ENCODE measurements at regions not wholly inside any gene's neighbourhood (a gene's known extent, or its start where the extent isn't known, plus 50 kb on each side); places are given as distances from the start of the nearest gene placed in this dataset.

DNA sequence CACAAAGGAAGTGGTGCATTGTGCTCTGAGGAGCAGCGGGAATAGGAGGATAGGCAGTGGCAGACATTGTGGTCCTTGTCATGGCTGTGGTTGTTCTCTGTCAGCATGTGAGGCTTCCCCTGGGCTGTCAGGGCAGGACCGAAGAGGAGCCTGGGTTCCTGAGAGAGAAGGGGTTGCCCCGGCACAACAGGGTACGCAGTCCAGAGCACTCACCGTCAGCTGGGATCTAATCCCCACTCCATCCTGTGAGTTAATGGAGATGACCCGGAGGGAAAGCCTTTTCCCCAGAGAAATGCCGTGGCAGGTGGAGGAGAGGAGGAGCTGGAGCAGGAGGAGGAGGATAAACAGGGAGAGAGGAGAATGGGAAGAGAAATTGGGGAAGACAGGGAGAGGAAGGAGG, 396.7 kb upstream of the HS6ST1 start:
- no peak for DNase-seq

DNA sequence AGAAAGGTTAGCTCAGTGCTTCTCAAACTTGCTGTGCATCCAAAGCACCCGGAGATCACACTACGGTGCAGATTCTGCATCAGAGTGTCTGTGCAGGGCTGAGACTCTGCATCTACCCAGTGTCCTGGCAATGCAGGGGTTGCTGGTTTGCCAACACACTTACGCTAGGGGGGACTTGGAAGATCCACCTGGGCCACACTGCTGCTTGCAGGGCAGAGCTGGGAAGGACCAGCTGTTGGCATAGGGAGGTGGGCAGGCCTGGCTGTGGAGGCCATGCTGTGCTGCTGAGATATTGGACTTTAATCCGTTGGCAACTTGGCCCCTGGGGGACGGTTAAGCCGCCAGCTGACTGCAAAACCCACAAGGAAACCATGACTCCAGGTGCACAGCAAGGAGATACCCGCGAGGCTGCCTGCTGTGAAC, 397.6 kb upstream of the HS6ST1 start:
- no peak for DNase-seq

DNA sequence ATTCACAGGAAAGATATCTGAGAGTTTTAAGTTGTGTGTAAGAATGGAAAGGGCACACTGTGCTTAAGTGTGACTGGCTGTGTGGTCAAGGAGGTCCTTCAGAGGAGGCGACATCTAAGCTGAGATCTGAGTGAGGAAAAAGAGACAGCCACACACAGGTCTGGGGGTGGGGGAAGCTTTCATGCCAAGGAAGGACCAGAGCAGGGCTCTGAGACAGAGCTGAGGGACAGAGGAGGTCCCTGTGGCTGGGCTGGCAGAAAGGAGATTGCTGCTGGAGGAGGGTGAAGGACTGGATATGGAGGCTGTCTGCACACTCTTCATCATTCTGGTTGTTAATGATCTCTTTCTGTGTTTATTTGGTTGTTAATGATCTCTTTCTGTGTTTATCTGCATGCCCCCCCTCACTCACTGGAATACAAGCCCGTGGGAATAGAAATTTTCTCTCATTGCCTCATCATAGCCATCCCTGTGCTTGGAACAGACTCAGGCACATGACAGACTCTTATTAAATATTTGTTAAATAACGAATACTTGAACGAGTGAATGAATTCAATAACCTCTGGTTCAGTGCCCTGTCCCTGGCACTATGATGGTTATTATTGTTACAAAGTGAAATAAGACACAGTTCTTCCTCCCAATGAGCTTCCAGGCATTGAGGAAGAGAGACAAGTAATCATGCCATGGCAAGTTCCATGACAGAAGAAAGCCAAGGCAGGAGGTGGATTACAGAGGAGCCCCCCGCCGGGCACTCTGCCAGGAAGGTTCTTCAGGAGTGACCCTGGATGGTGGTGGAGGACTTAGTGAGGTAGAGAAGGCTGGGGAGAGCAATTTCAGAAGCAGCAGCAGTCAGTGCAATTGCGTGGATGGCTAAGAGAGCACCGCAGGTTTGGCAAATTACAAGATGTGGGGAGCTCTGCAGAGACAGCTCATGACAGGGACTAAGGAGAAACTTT, 399.4 kb upstream of the HS6ST1 start:
- no peak for DNase-seq

DNA sequence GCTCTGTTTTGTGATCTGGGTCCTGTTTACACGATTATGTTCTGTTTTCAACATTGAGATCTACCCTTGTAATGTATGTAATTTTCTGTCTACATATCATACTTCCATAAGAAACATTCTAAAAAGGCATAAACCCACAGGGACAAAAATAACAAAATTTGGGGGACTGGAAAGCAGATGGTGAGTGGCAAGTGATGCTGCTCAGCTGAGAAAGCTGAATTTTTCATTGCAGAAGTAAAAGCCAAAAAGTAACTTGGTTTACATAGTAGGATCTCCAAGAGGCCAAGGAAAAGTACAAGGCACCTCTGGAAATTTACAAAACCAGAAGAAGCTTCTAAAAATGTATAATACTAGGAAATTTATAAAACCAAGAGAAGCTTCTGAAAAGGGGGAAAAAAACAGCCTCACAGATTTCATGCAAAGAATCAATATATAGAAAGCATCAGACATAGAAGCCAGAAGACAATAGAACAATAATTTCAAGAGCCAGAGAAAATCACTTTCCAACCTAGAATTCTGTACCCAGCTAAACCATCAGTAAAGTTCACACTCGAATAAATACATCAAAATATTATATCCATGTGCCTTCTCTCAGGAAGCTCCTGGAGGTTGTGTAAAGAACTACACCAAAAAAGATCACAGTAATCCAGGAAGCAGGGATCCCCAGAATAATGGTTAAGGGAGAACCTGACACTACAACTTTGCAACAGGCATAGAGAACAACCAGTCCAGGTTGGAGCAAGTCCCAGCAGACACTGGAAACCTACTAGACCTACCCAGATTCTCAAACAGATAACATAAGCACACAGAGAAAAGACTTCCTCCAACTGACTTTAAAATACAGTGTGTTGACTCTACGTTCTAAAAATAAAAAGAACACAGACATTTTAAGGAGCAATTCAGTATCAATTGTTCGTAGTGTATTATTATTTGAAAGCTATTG, 401.7 kb upstream of the HS6ST1 start:
- no peak for DNase-seq

DNA sequence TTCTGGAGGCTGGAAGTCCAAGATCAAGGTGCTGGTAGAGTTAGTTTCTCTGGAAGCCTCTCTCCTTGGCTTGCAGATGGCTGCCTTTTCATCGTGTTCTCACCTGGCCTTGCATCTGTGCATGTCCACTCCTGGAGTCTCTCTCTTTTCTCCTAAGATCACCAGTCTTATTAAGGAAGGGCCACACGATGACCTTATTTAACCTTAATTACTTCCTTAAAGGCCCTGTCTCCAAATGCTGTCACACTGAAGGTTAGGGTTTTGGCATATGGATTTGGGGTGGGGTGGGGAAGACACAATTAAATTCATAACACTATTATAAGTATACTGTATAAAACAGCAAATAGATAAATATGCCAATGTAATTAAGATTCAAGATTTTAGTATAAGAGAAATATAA, 402.4 kb upstream of the HS6ST1 start:
- no peak for DNase-seq

DNA sequence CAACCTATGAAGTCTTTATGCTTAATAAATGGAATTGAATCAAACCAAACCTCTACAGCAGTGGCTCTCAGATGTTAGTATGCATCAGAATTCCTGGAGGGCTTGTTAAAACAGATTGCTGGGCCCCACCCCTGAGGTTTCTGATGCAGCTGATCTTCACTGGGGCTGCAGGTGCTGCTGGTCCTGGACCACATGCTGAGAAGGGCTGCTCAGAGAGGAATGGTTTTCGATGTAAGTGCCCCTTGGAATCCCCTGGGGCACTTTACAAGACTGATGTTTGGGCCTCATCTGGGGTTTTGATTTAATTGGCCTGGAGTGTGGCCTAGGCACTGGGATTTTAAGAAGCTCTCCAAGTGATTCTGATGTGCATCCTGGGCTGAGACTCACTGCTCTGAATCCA, 403.8 kb upstream of the HS6ST1 start:
- DNase-seq = no peak

DNA sequence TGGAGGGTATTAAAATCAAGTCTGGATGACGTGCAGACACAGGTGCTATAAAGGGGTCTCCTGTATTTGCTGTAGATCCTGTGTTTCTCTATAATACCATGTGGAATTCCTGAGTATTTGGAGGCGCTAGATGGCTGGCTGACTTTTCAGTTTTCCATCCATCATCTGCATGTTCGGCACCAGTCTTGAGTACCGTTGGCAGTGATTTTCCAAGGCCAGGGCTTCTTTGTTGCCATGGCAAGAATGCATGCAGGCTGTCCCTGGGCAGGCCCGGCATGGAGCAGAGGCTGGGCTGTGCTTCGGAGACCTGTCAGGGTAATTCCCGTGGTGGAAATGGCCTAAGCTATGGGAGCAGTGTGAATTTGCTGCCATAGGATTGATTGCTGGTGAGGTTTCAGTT, 405.9 kb upstream of the HS6ST1 start:
- DNase-seq = no peak

DNA sequence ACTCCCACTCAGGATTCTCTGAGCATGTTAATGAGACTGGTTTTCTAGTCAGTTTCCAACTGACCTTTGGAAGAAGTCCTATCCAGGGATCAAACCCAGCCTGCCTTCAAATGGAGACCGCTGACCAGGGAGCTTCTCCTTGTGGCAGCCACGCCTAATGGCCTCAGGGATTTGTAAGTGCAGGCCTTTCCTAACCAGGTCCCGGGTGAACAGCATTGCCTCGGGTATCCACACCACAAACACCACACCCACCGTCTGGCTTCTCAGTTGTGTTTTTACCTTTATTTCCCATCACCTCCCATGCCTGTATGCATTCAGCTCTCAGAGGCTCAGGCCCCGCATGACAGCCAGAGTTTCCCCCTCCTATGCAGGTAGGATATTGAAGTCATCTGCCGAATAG, 406.3 kb upstream of the HS6ST1 start:
- DNase-seq = no peak

DNA sequence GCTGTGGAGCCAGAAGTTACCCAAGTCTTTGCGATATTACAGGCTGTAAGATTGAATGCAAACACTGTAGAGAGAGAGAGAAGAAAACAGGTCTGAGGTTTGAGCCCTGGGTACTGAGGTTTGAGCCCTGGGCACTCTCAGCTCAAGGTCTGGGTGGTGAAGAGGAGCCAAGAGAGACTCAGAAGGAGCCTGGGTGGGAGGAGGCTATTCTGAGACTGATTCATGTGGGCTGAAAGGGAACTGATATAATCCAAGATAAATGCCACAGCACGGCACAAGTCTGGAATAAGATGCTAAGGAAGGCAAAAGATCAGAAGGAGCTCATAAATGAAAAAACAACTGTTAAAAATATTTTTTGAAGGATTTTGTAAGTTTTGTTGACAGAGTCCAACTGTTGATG, 407.6 kb upstream of the HS6ST1 start:
- DNase-seq = no peak

DNA sequence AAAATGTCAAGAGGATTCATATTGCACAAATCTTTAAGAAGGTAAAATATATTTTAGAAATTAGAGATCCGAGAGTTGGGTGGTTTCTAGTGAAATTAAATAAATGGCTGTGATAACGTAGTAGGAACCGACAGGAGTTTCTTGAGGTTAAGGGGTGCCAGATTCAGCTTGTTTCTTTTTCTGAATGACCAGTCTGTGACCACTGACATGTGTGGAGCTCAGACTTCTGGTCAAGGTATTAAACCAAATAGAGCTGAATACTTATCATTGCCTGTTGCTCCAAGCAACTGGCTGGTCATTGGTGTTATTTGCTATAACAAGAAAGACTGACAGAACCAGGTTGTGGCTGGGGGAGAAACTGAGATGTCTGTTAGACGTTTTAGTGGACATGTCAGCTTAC, 408.2 kb upstream of the HS6ST1 start:
- DNase-seq = no peak

DNA sequence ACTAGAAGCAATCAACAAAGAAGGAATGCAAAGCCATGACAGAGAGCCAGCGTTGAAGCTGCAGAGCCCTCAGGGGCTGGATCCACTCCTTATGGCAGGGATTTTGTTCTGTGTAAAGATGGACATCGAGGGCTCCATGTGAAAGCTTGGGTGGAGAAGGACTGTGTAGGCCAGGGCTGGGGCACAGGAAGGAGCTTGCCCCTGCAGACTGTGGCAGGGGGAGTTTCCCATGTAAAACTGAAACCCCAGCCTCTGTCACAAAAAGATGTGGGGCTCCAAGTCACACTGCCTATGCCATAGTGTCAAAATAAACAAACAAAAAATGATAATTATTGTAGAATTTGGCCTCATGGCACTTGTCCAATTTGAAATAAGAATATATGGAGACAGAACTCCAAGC, 408.7 kb upstream of the HS6ST1 start:
- DNase-seq = no peak

DNA sequence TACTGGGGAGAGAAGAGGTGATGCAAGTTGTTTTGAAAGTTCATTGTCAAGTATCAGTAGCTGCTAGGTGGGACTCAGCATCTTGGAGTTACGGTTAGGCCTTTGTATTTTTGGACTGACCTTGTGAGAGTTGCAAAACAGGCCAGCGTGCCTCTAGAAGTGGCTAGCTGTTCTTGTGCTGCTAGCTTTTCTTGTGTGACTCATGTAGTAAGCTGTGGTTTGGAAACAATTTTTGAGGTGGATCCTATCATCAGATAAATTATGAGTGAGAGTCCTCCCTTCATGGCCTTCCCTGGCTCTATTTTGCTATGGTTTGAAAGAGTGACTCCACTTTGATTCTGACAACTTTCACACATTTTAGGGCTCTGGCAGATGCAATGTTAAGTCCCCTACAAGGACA, 409.2 kb upstream of the HS6ST1 start:
- no peak for DNase-seq

DNA sequence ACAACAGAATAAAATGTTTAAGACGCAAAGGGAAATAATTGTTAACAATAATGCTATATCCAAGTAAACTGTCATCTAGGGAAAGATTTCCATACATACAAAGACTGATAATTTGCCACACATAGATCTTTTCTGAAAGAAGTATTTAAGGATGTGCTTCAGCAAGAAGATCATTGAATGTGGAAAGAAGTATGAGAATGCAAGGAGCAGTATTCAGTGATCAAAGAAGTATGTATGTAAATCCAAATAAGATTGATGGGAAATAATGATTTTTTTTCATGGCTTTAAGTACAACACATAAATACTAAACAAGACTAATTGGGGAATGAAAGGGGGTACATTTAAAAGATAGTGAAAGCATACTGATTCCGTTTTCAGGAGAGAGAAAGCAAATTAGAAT, 410.4 kb upstream of the HS6ST1 start:
- DNase-seq = no peak

DNA sequence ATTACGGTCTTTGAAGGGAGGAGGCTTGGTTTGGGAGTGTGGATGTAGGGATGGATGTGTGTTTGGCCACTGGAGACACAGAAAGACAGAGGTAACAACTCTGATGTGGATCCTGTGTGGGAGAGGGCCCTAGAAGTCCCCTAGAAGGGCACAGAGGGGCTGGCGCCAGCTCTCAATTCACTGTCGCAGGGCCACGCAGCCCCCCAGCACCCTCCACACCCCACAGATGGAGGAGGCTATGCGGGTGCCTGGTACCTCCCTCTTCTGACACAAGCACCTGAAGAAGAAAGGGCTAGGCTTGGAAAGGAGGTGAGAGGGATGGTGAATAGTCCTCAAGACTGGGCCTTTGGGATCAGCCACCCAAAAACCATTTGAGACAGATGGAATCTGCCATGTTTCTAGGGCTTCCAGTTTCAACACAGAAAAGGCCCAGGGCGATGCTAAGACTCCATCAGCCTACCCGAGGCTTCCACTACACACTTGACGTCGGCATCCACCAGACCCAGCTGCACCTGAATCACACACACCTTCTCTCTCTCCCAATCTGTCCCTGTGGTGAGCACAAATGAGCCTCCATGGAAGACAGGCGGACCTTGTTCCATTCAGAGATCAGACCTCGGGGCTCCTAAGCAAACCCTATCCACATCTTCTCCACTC, 413.5 kb upstream of the HS6ST1 start:
- DNase-seq = no peak

DNA sequence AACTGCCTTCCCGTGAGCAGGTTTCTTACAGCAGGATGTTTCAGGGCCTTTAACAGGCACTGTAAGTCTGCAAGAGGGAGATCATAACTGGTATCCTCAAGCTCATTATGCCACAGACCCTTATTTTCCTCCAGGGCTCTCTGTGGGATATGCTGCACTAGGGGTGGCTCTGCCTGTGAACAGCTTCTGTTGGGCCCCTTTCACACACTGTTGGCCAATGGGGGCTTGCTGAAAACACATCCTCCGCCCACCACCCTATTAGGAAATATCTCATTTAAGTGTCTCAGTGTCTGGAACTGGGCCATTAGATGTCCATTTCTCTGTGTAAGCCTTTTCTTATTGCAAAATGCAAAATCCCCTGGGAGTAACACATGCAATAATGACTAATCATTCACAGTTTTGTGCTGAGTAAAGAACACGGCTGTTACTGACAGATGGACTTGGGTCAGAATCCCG, 414.3 kb upstream of the HS6ST1 start:
- no peak for DNase-seq

DNA sequence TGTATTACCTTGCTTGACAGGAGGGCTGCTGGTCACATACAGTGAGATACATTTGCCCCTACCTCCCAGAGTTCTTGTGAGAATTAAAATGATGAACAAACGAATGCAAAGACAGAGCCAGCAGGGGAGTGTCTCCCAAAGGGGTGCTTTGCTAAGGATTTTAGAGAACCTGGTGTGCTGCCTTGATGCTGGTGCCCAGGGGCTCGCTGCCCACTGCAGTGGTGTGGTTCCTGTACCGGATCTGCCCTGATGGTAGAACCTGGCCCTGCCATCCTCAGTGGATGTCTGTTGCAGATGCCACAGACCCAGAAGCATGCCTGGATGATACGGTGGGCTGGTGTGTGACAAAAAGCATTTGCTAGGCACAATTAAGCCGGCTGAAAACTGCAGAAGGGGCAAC, 414.8 kb upstream of the HS6ST1 start:
- DNase-seq = no peak

DNA sequence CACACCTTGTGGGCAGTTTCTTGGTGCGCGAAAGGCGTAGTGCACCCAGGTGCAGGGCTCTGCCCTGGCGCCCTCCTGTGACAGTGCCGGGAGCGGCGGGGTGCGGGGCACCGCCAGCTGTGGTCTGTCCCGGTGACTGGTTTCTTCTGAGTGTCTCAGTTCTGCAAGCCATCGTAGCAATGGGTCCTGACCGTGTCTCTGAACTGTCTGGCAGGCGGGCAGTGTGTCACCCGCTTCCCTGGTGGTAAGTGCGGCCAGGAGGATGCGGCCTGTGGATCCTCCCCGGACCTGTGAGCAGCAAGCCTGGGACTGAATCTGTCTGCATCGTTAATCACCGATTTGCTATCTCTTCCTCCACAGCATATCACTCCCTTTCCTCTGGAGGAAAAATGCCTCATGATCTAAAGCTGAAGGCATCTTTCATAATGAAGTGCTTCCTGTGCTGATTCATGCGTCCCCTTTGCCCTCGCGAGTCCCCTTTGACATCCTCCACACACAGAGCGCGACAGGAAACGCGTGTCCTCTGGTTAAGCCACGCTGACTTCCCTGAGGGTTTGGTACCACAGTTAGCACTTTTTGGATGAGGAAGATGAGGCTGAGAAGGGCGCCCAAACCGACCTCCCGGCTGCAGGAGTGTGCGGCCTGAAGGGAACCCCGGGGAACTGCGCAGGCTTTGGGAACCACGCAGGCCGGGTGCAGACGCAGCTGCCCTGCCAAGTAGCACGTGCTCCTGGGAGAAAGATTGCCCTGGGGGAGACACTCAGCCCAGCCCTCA, 416.0 kb upstream of the HS6ST1 start:
- DNase-seq = no peak

DNA sequence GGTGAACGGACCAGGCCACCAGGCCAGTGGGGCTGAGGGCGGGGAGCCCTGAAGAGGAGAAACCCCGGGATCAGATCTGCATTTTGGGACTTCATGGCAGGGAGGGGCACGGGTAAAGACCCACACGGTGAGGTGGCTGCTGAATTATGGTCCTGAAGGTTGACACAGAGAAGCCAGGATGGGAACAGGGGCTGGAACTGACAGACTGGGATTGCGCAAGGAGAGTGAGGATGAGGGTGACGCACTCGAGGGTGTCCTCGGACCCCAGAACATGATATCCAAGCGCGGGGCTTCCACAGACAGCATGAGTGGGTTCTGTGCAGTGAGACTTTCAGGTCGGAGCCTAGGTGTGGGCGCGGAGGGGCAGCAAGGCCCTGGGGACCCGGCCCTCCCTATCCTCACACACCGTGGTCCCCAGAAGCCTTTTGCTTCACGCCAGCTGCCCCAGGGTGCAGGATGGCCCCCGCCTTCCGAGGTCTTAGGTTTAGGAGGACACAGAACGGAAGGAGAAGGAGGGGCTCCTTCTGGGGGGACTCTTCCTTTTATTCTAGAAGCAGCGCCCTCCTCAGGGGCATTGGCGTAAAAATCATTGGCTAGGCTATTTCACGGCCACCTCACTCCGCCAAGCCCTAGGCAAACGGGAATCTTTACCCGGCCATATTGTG, 416.8 kb upstream of the HS6ST1 start:
- no peak for DNase-seq

DNA sequence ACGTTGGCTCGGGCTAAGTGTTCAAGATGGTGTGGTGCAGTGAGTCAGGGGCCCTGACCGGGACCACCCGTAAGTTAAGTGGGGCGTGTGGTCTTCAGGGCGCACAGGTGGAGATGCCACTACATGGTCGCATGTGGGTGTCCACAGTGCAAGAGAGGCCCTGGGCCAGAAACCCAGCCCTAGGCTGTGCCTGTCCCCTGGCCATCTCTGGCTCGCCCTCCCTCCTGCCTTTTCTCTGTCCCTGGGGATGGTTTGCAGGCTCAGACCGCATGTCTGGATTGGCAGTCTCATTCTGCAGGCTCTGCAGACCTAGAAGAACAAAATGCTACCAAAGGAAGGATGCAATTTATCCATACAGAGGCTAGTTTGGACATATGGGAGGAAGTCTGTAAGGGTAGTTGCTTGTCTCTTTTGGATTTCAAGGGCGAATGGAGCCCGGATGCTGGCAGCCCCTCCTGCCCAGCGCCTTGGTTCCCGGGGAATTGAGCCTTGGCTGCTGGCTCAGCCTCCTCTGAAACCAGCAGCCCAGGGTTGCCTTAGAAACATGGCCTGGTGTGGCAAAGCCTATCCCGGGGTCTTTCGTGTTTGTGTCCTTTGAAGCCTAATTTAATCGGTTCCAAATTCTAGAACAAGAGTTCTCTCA, 417.5 kb upstream of the HS6ST1 start:
- DNase-seq = no peak

DNA sequence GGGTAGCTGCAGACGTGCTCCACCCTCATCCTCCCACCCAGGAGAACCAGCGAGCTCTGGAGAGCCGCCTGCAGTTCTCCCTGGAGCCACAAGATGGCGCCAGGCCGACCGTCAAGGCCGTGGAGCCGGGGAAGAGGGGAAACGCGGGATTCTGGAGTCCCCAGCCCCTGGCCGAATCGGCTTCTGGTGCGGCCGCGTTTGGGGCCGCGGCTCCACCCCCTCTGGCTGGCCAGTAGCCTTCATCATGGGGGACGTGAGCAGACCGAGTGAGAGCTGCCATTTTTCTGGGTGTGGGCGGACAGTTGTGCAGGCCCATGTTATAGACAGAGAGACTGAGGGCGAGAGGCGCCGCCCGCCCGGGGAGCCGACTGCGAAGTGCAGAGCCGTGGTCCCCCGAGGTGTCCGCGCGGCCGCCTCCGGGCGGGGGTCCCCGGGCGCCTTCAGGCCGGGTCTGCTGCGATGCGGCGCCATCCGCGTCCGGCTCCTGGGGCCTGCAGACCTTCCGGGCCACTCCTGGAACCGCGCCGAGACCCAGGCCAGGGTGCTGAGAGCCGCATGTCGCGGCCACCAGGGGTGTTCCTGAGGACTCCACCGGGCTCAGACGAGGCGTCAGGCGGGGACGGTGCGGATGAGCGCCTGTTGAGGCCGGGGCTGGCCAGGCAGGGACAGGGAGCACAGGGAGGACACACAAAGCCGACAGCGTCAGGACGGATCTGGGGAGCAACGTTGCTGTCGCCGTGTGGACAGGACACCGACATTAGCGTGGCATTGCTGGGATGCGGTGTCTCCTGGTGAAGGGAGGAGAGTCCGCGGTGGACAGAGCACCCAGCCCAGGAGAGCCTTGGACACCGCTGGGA, 418.2 kb upstream of the HS6ST1 start:
- peak; percentile 41 for DNase-seq

DNA sequence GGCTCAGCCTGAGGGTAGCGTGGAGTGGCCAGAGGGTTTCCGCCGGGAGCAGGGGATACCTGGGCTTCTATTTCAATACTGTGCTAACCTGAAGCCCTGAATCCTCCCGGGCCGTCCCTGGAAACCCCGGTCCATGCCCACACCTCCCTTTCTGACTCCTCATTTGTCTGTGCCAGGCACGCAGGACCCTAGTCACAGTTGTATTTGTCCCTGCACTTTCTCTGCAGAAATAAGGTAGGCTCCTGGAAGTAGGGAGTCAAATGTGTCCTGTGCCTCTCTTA, 418.8 kb upstream of the HS6ST1 start:
- no peak for DNase-seq

All from activated gamma-delta T cell treated with Interleukin-2 at 50 U/mL for 16 hours (primary cell).